Stimulated activated CD4-positive, alpha-beta T cell treated with anti-CD3 and anti-CD28 coated beads, Interleukin-15, amount 100 ng/mL, for 48 hours (primary cell): ENCODE measurements at regions not wholly inside any gene's neighbourhood (a gene's known extent, or its start where the extent isn't known, plus 50 kb on each side); places are given as distances from the start of the nearest gene placed in this dataset.

Source experiments
- DNase-seq, 2 donors: peaks; one replicate each; pipeline ENCODE4 v3.0.0-alpha.2; 2020; ENCODE audit warnings: low read depth in 2 of 2

- no peak for DNase-seq
These were observed 475.8 kb downstream of the BCAT1 start for GRCh38 chr12:24473097-24473496.

- no peak for DNase-seq
These were observed 478.9 kb downstream of the BCAT1 start for GRCh38 chr12:24470050-24470449.

DNA sequence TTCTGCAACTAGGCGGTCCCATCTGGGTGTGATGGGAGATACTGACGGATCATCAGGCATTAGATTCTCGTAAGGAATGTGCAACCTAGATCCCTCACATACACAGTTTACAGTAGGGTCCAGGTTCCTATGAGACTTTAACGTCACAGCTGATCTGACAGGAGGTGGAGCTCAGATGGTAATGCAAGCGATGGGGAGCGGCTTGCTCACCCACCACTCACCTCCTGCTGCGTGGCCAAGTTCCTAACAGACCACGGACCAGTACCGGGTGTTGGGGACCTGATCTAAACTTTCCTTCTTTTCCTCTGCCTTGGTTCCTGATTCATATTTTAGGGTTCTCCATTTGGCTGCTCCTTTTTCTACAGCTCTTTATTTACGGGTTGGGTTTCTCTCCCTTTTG lies 479.8 kb downstream of the BCAT1 start:
- DNase-seq = no peak

DNA sequence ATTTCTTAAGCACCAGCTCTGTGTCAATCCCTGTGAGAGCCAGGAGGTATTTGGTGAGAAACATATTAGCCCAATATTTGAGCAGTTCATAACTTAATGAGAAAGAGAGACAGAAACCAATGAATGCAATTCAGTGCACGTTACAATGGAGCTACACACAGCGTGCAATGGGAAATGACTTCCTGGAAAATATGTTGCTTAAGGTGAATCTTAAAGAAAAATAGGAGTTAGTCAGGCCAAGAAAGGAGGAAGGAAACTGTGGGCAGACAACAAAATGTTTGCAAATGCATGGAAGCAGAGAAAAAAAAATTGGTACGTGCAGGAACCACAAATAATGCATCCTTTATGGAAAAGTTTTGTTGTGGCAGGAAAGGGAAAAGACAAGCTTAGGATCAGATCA lies 481.7 kb downstream of the BCAT1 start:
- DNase-seq = no peak

DNA sequence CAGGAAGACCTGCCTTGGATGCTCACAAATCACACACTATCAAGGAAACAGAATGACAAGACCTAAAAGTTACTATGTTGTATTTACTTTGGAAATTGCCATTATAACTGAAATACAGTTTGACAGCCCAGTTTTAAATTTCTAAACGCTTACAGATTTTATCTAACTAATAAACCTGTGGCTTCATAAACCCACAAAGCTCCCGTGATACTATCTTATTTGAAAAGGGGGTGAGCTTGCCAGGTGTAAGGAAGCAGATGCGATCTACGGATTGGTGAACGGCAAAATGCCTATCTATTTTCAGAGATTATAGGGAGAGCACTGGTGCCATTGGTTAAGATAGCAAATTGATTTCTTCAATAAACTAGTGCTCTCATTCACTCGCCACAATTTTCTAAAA lies 485.5 kb downstream of the BCAT1 start:
- no peak for DNase-seq

GRCh38 chr12:24462946-24463345 lies 486.0 kb downstream of the BCAT1 start:
- no peak for DNase-seq

GRCh38 chr12:24460506-24460905 lies 488.4 kb downstream of the BCAT1 start:
- DNase-seq = no peak

DNA sequence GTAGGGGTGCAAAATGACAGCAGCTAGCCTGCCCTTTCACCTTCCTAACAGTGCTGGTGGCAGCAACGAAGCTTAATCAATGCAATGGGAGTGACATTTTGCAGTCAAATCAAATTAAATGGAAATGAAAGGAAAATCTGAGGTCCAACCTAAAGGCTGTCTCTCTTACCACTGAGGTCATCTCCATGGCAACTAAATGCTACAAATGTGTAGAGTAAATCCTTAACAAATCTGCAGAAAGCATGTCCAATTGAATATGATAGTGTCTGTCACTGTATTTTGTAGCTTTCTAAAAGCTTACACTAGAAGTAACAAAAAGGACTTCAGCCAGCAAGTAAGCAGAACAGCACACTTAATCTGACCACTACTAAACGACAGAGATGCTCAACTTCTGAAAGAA lies 488.8 kb downstream of the BCAT1 start:
- DNase-seq = no peak

DNA sequence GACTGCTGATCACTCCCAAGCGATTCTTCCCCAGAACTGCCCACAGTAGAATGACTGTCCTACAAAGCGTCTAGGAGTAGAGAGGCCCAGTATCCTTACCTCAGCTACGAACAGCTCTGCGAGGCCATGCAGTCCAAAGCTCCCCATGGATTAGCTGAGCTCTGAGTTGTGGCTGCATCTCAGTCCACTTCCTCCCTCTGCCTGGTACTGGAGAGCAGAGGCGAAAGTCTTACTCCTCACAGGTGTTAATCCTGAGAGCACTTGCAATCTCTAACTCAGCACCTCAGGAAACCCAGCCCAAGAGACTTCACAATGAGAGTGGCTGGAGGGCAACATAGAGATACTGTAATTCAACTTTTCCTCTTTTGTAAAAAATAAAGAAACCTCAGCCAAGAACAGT lies 493.1 kb downstream of the BCAT1 start:
- DNase-seq = no peak

DNA sequence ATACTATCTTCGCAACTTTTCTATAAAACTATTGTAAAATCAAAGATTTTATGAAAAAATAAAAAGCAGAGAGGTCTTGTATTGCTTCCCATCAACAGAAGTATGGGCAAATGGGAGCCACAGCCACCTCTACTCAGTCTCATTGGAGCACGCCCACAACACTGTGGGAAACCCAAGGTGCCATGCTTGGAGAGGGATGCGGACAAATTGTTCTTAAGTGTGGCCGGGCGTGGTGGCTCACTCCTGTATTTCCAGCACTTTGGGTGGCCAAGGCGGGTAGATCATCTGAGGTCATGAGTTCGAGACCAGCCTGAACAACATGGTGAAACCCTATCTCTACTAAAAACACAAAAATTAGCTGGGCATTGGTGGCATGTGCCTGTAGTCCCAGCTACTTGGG lies 498.2 kb upstream of the SOX5 start:
- DNase-seq = no peak

DNA sequence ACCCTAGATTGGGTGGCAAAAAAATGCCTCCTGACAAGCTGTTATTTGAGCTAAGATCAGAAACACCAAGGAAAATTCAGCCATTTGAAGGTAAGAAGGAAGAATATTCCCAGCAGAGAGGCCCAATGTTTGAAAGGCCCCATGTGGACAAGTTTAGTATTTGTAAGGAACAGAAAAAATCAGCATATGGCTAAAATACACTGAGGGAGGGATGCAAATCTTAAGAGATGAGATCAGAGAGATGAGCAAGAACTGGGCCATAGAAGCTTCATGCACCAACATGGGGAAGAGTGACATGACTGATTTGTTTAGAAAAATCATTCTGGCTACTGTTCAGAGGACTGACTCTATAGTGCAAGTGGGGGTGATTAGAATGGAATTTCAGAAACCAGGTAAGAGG lies 496.8 kb upstream of the SOX5 start:
- DNase-seq = no peak

DNA sequence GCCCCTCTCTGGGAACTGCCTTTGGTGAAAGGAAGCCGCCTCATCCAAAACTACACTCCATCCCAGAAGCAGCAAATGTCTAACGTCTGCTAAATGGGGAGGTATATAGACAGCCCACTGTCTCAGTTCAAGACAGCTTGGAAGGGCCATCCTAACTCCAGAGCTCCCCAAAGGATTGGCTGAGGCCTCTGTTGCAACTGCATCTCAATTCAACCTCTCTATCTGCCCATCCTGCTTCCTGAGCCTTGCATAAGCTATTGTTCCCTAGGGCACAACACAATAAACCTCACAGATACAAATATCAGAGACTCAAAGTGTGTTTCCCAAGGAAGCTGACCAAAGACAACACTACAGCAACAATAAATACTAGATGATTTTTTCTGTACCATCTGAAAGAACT lies 495.2 kb upstream of the SOX5 start:
- no peak for DNase-seq

- DNase-seq = no peak
These were observed 492.0 kb upstream of the SOX5 start for GRCh38 chr12:24441458-24441857.

GRCh38 chr12:24436667-24437066 lies 487.2 kb upstream of the SOX5 start:
- DNase-seq = no peak

GRCh38 chr12:24431872-24432271 lies 482.4 kb upstream of the SOX5 start:
- no peak for DNase-seq

DNA sequence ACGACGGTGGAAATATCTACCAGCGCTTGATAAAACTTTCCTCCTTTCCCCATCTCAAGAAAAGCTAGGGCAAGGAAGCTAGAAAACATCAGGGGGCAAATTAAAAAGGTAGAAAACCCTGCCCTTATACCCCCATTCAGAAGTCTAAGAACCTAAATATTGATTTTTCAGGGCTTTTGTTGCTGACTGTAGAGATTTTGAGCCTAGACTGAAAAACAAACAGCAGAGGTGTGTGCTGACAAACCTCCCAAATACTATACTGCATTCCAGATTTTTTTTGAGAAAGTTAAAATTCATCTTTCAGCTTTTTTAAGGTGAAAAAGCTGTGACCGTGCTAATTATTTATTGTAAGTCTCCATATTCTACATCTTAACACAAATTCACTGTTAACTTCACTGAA lies 478.3 kb upstream of the SOX5 start:
- no peak for DNase-seq

DNA sequence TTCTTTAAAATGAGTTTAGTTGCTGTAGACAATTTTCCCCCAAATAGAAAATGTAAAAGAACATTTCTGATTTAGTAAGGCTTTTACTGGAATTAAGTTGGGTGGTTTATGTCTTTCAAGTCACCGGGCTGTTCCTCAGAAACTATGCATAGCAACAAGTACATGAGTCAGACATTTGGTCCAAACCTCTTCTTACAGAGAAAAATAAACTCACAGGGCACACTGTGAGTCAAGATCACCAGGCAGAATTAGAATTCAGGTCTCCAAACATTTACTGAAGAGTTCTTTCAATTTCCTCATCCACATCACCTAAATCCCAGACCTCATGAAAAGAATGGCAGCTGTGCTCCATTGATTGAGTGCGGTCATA lies 476.1 kb upstream of the SOX5 start:
- DNase-seq = no peak

- DNase-seq = no peak
These were observed 475.6 kb upstream of the SOX5 start for GRCh38 chr12:24424889-24425600.

- DNase-seq = no peak
These were observed 474.9 kb upstream of the SOX5 start for GRCh38 chr12:24424376-24424775.

DNA sequence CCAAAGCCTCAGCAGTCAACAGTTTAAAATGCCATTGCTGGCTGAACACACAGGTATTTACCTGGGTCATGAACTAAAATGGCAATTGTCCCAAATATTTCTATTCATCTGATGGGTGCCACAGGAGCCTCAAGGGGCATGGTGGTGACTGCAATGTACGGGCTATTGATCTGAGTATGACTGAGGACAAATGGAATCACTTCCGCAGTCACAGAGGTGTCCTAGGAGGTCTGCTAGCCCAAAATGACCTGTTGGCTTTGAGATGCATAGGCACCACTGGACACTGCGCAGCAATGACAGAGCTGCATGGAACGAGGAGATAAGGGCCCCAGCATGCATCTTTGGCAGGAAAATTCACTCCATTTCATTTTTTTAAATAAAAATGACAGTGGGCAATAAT lies 474.1 kb upstream of the SOX5 start:
- DNase-seq = no peak

DNA sequence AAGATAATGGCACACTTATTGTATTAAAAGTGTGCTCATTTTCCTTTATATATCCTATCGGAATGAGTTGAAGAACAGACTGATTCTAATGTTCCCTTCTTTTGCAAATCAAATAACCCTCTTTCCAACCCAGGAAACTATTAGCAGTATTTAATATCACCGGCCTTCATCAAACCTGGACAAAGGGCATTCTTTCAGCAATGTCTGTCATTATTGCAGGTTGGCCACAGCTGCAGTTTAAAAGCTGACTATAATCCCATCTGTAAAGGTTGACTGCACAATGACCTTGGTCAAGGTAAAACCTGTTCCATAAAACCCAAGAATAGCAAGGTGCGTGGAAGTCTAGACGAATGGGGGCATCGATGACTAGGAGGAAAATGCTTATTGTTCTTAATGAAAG lies 472.3 kb upstream of the SOX5 start:
- DNase-seq = no peak

DNA sequence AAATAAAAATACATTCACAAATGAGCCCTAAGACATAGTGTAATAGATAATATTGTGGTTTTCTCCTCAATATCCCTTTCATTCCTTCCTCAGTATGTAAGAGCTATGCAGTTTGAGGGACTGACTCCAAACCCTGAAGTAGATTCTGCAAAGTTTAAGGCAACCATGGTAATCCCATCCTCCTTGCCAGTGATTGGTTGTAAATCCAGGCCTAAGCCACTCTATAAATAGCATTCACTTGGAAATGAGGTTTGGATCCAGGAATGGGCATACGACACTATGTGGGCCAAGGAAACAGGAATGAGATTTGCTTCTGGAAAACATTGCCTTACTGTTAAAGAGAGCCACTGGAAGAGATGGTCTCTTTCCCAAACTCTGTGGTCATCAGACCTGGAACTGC lies 468.7 kb upstream of the SOX5 start:
- no peak for DNase-seq

- DNase-seq = no peak
These were observed 467.1 kb upstream of the SOX5 start for GRCh38 chr12:24416423-24417109.

DNA sequence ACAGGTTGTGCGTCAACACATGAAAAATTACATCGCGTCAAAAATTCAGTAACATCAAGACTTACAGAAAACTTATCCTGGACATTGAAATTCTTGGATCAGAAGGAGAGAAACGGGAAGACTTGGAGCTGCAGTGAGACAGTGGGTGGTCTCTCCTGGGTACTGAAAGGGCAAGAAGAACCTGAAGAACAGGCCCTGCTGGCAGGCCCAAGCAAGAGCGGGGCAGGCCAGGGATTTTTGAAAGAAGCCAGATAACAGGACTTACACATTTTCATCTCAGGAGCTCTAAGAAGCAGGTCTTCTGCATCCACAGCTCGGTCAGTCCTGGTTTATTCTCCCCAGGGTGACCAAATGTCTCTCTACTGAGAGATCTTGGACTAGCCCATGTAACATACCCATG lies 466.5 kb upstream of the SOX5 start:
- no peak for DNase-seq
